PFSK-1 (cell line): ENCODE measurements at regions not wholly inside any gene's neighbourhood (a gene's known extent, or its start where the extent isn't known, plus 50 kb on each side); places are given as distances from the start of the nearest gene placed in this dataset.

Experiments
- TAF1 ChIP-seq: IDR thresholded peaks from 2 replicates; pipeline ENCODE4 v1.6.1; 2012; ENCODE audit warnings: low read length, control low read depth, borderline replicate concordance; ENCODE audit not compliant: insufficient read depth
- TF ChIP-seq, protein P1 (sequence below), 2 experiments: IDR thresholded peaks; 2 replicates each; pipeline versions ENCODE4 v1.6.1 to v1.8.0; 2011 to 2012; ENCODE audit warnings: low read depth in 2 of 2, low read length in 2 of 2, control low read depth in 1 of 2, inconsistent platforms in 1 of 2, mild to moderate bottlenecking in 1 of 2, moderate library complexity in 1 of 2; ENCODE audit not compliant: insufficient read depth in 1 of 2

DNA sequence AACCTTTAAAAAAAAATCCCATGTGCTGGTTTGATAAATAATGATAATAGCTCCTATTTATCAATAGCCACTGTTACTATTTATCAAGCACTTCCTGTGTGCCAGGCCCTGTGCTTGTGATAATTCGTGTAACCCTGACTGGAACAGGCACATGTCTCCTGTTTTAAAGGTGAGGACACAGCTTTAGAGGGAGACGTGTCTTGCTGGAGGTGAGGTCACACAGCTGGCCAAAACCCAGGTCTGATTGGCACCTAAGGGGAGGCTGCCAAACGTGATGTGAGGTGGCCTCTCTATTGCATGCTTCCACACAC, 156.6 kb downstream of the VRK1 start:
- TF ChIP-seq, protein P1, sequence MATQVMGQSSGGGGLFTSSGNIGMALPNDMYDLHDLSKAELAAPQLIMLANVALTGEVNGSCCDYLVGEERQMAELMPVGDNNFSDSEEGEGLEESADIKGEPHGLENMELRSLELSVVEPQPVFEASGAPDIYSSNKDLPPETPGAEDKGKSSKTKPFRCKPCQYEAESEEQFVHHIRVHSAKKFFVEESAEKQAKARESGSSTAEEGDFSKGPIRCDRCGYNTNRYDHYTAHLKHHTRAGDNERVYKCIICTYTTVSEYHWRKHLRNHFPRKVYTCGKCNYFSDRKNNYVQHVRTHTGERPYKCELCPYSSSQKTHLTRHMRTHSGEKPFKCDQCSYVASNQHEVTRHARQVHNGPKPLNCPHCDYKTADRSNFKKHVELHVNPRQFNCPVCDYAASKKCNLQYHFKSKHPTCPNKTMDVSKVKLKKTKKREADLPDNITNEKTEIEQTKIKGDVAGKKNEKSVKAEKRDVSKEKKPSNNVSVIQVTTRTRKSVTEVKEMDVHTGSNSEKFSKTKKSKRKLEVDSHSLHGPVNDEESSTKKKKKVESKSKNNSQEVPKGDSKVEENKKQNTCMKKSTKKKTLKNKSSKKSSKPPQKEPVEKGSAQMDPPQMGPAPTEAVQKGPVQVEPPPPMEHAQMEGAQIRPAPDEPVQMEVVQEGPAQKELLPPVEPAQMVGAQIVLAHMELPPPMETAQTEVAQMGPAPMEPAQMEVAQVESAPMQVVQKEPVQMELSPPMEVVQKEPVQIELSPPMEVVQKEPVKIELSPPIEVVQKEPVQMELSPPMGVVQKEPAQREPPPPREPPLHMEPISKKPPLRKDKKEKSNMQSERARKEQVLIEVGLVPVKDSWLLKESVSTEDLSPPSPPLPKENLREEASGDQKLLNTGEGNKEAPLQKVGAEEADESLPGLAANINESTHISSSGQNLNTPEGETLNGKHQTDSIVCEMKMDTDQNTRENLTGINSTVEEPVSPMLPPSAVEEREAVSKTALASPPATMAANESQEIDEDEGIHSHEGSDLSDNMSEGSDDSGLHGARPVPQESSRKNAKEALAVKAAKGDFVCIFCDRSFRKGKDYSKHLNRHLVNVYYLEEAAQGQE (IDR thresholded peaks at IDR 0.05; ENCODE audit: insufficient read depth in 1 of 2, low read depth in 2 of 2, low read length in 2 of 2), result no peak
- TF ChIP-seq TAF1, result no peak
